HepG2 (cell line): ENCODE measurements at regions not wholly inside any gene's neighbourhood (a gene's known extent, or its start where the extent isn't known, plus 50 kb on each side); places are given as distances from the start of the nearest gene placed in this dataset.

ENCODE experiments used
- ATAC-seq: fragments of 200-7000 bp; cut with Tn5 transposase; 3 replicates; pipeline ENCODE4 v1.9.1; 2020; ENCODE audit warnings: mild to moderate bottlenecking, moderate library complexity
- BruUV-seq: library from RNA; stranded (reverse); fragments of 400-500 nt; replicated peaks from 2 replicates; lab custom pipeline; 2021; lab: Mats Ljungman, UMichigan
- CTCF ChIA-PET: fragments of 300-600 bp; formaldehyde crosslinking; extraction: SDS; loops from one replicate; lab custom pipeline; 2021; ENCODE audit warnings: low total read pairs, inconsistent platforms, low intra/inter-chr PET ratio; lab: Yijun Ruan, JAX
- POLR2A ChIA-PET: fragments of 350-600 bp; sonication (Branson Sonifier 250); formaldehyde crosslinking; loops from one replicate; lab custom pipeline; 2020; ENCODE audit warnings: antibody characterized with exemption, inconsistent platforms; lab: Yijun Ruan, JAX
- DNase-seq: peaks from one replicate; pipeline ENCODE4 v3.0.0-alpha.2; 2015; ENCODE audit warnings: low spot score
- FAIRE-seq: peaks from 3 replicates; lab custom pipeline; 2011; peaks lifted over from hg19 to GRCh38; lab: Jason Lieb, UNC
- H2AFZ ChIP-seq: one replicate; pipeline ENCODE4 v1.6.1; 2011; ENCODE audit warnings: low read length, inconsistent platforms
- H3K27ac ChIP-seq: fragments of 300-600 bp; 3 replicates; pipeline ENCODE4 v1.8.0; 2011; ENCODE audit warnings: mixed run types, mild to moderate bottlenecking, mixed read lengths, low read length, inconsistent platforms; ENCODE audit not compliant: insufficient read depth; ENCODE audit errors: extremely low read length
- H3K27me3 ChIP-seq, 2 experiments: fragments of 200-600 bp in 1 of 2; 2 replicates in 1 of 2; 3 replicates in 1 of 2; pipeline versions ENCODE4 v1.6.0 to v1.8.0; 2011; ENCODE audit warnings: low read length in 2 of 2, mild to moderate bottlenecking in 2 of 2, moderate library complexity in 2 of 2, inconsistent platforms in 1 of 2; ENCODE audit not compliant: insufficient read depth in 2 of 2, control insufficient read depth in 1 of 2
- H3K36me3 ChIP-seq, 2 experiments: fragments of 200-600 bp in 1 of 2; replicated peaks in 1 of 2; 2 replicates in 1 of 2; 3 replicates in 1 of 2; pipeline versions ENCODE4 v1.5.1 to v1.8.0; 2011; ENCODE audit warnings: low read length in 2 of 2, inconsistent platforms in 1 of 2; ENCODE audit not compliant: insufficient read depth in 2 of 2, control insufficient read depth in 1 of 2
- H3K4me1 ChIP-seq: 2 replicates; pipeline ENCODE4 v1.5.1; 2012; ENCODE audit warnings: low read length, inconsistent platforms; ENCODE audit not compliant: insufficient read depth
- H3K4me2 ChIP-seq: 2 replicates; pipeline ENCODE4 v1.6.0; 2011; ENCODE audit warnings: low read depth, low read length, inconsistent platforms
- H3K4me3 ChIP-seq, 3 experiments: fragments of 200-600 bp in 1 of 3; sonication (generic), shearing (Covaris generic) in 1 of 3; replicated peaks in 1 of 3; 2 replicates each; pipeline ENCODE4 v1.5.1; 2011 to 2016; ENCODE audit warnings: low read length in 3 of 3, inconsistent platforms in 2 of 3, low read depth in 2 of 3, mild to moderate bottlenecking in 2 of 3, control low read depth in 1 of 3, mixed read lengths in 1 of 3; ENCODE audit not compliant: insufficient read depth in 1 of 3
- H3K79me2 ChIP-seq: one replicate; pipeline ENCODE4 v1.6.1; 2011; ENCODE audit warnings: low read length, inconsistent platforms; ENCODE audit not compliant: insufficient read depth
- H3K9ac ChIP-seq: 2 replicates; pipeline ENCODE4 v1.6.0; 2011; ENCODE audit warnings: mild to moderate bottlenecking, low read depth, low read length, inconsistent platforms; ENCODE audit not compliant: insufficient read depth
- H3K9me3 ChIP-seq: 2 replicates; pipeline ENCODE4 v1.5.1; 2012; ENCODE audit warnings: mild to moderate bottlenecking, low read length
- H4K20me1 ChIP-seq: 2 replicates; pipeline ENCODE4 v1.6.0; 2011; ENCODE audit warnings: inconsistent platforms, mild to moderate bottlenecking, low read length, moderate library complexity; ENCODE audit not compliant: insufficient read depth
- FOXK1 ChIP-seq: sonication (generic); formaldehyde crosslinking; IDR thresholded peaks from 2 replicates; pipeline ENCODE4 v1.4.0; 2020; ENCODE audit warnings: low read depth, missing genetic modification reagents, borderline replicate concordance
- JUN ChIP-seq: sonication (generic); formaldehyde crosslinking; IDR thresholded peaks from 2 replicates; pipeline ENCODE4 v1.4.0; 2020; ENCODE audit warnings: mild to moderate bottlenecking, missing genetic modification reagents
- MNT ChIP-seq: fragments of 450-650 bp; IDR thresholded peaks from 2 replicates; pipeline ENCODE4 v1.6.1; 2016
- NRL ChIP-seq: sonication (generic); formaldehyde crosslinking; IDR thresholded peaks from 2 replicates; pipeline ENCODE4 v1.5.0; 2020; ENCODE audit warnings: missing genetic modification reagents, mild to moderate bottlenecking, moderate library complexity, borderline replicate concordance
- PBX2 ChIP-seq: IDR thresholded peaks from 2 replicates; pipeline ENCODE4 v1.6.1; 2016; ENCODE audit warnings: control low read depth
- PHF5A ChIP-seq: IDR thresholded peaks from one replicate; pipeline ENCODE4 v1.6.1; 2018; ENCODE audit warnings: low read depth, missing genetic modification reagents; ENCODE audit not compliant: unreplicated experiment
- PRMT3 ChIP-seq: sonication (generic); formaldehyde crosslinking; IDR thresholded peaks from 2 replicates; pipeline ENCODE4 v1.8.1; 2022; ENCODE audit warnings: low read depth, mild to moderate bottlenecking, moderate library complexity, missing genetic modification reagents, borderline replicate concordance
- SALL1 ChIP-seq: sonication (generic); formaldehyde crosslinking; IDR thresholded peaks from 2 replicates; pipeline ENCODE4 v1.8.0; 2022; ENCODE audit warnings: mild to moderate bottlenecking, missing genetic modification reagents
- ZNF747 ChIP-seq: sonication (generic); formaldehyde crosslinking; IDR thresholded peaks from 2 replicates; pipeline ENCODE4 v1.8.1; 2023; ENCODE audit warnings: missing genetic modification reagents, mild to moderate bottlenecking, borderline replicate concordance
- ZNF761 ChIP-seq: sonication (generic); formaldehyde crosslinking; conservative IDR thresholded peaks from 2 replicates; pipeline ENCODE4 v1.4.0; 2020; ENCODE audit warnings: mild to moderate bottlenecking, missing genetic modification reagents
- ZZZ3 ChIP-seq: sonication (generic); formaldehyde crosslinking; IDR thresholded peaks from 2 replicates; pipeline ENCODE4 v1.4.0; 2020; ENCODE audit warnings: missing genetic modification reagents, mild to moderate bottlenecking, borderline replicate concordance
- WGBS: methylation state at CpG from one replicate; pipeline ENCODE4 v1.1.6; 2017; ENCODE audit warnings: low lambda C conversion rate; 5-methylcytosine and 5-hydroxymethylcytosine counted together
- in situ Hi-C: cut with HindIII; loops from 2 replicates; pipeline ENCODE4 v1.10.0; 2017; ENCODE audit warnings: low pct_unique_long_range_greater_than_20kb; ENCODE audit not compliant: extremely low pct_ligation_motif_present
- intact Hi-C: fragments of 100-400 bp; cut with micrococcal nuclease; formaldehyde crosslinking; loops from one replicate; pipeline ENCODE4 v1.10.0; 2022; ENCODE audit not compliant: unreplicated experiment

- ATAC-seq = no peak
- no peak overlapping the region for H3K9ac ChIP-seq
- no peaks in the 10 kb centered on the region for H3K79me2 ChIP-seq
- H2AFZ ChIP-seq = no peak overlapping the region
- H3K9me3 ChIP-seq = peaks cover 22% of the 10 kb centered on the region; the same call in 1 of the 2 replicates
- WGBS = 13% methylated on average over 2 of the region's 2 CpGs
- no peaks in the 10 kb centered on the region for H3K4me1 ChIP-seq
- no peak overlapping the region for H3K27ac ChIP-seq
- no peak overlapping the region for H3K4me2 ChIP-seq
- no peak for DNase-seq
- in situ Hi-C loops = no loop called here
- BruUV-seq = no TSS peak
- no peaks in the 10 kb centered on the region for H4K20me1 ChIP-seq
- CTCF ChIA-PET = no interaction called here
- no peaks in the 10 kb centered on the region for H3K36me3 ChIP-seq
- intact Hi-C loops = no loop called here
- POLR2A ChIA-PET = no interaction called here
- no peak overlapping the region for H3K4me3 ChIP-seq
- FAIRE-seq = no peak
- TF ChIP-seq ZNF761 (CRISPR knock-in tag) = no peak
- 0 out of 2 replicates have a peak, but pooled peaks have one; percentile 14 for TF ChIP-seq MNT
- TF ChIP-seq, all 625 proteins: peak for 1
- no peaks in the 10 kb centered on the region for H3K27me3 ChIP-seq
These were observed 534.5 kb downstream of the MAFB start for GRCh38 chr20:40154514-40154913.

- ATAC-seq = no peak
- Histone ChIP-seq H2AFZ (no peak overlapping the region), H3K9ac (no peak overlapping the region), H3K36me3 (no peaks in the 10 kb centered on the region), H3K4me2 (no peak overlapping the region), H3K4me1 (no peaks in the 10 kb centered on the region), H3K4me3 (no peak overlapping the region), H3K9me3 (peaks cover 55% of the 10 kb centered on the region), H3K27me3 (no peaks in the 10 kb centered on the region), H4K20me1 (no peaks in the 10 kb centered on the region), H3K27ac (no peak overlapping the region), H3K79me2 (no peaks in the 10 kb centered on the region)
- no TSS peak for BruUV-seq
- CTCF ChIA-PET = no interaction called here
- intact Hi-C loops = no loop called here
- no peak for DNase-seq
- in situ Hi-C loops = no loop called here
- 2% methylated on average over 7 of the region's 7 CpGs for WGBS
- TF ChIP-seq PRMT3 (CRISPR knock-in tag) = no peak
- TF ChIP-seq JUN (CRISPR knock-in tag) = no peak
- TF ChIP-seq SALL1 (CRISPR knock-in tag) = no peak
- TF ChIP-seq PHF5A (CRISPR knock-in tag) = no peak
- no peak for TF ChIP-seq ZNF747 (CRISPR knock-in tag)
- TF ChIP-seq FOXK1 (CRISPR knock-in tag) = no peak
- TF ChIP-seq PBX2 (CRISPR knock-in tag) = no peak
- TF ChIP-seq NRL (CRISPR knock-in tag) = no peak
- no peak for TF ChIP-seq ZZZ3
- POLR2A ChIA-PET = no interaction called here
- FAIRE-seq = no peak
These were observed 540.1 kb downstream of the MAFB start for GRCh38 chr20:40148886-40149285.
